Upper lobe of left lung (tissue), 4 donors: ENCODE measurements at regions not wholly inside any gene's neighbourhood (a gene's known extent, or its start where the extent isn't known, plus 50 kb on each side); places are given as distances from the start of the nearest gene placed in this dataset.

Experiments
- CTCF ChIP-seq, 6 experiments: fragments of 450-650 bp in 4 of 6; fragments of 200-600 bp in 2 of 6; sonication (generic) in 2 of 6; IDR thresholded peaks; one replicate each; pipeline ENCODE4 v1.5.1; 2016 to 2019; ENCODE audit warnings: antibody characterized with exemption in 6 of 6
- POLR2A ChIP-seq, 4 donors: fragments of 450-650 bp; IDR thresholded peaks; one replicate each; pipeline ENCODE4 v1.5.1; 2016 to 2017; ENCODE audit warnings: antibody characterized with exemption in 4 of 4, mild to moderate bottlenecking in 2 of 4
- POLR2AphosphoS5 ChIP-seq, 2 donors: sonication (generic); formaldehyde crosslinking; IDR thresholded peaks; one replicate each; pipeline ENCODE4 v1.5.1; 2017; ENCODE audit warnings: antibody characterized with exemption in 2 of 2

- no peak for TF ChIP-seq CTCF (IDR thresholded peaks at IDR 0.05)
- TF ChIP-seq POLR2AphosphoS5 (IDR thresholded peaks at IDR 0.05), result no peak
- no peak for TF ChIP-seq POLR2A (IDR thresholded peaks at IDR 0.05)
These were observed 93.4 kb downstream of the DIO2 start for GRCh38 chr14:80117876-80118275.
